ENCODE measurements at regions not wholly inside any gene's neighbourhood (a gene's known extent, or its start where the extent isn't known, plus 50 kb on each side); places are given as distances from the start of the nearest gene placed in this dataset.

GRCh38 chr2:145000376-145000775, 480.5 kb upstream of the ZEB2 start:
- CTCF ChIA-PET = no interaction called here
- no peak overlapping the region for H3K27ac ChIP-seq (ENCODE audit: extremely low read depth, low read depth, low read length)
- POLR2A ChIA-PET = no interaction called here
- H3K4me3 ChIP-seq (ENCODE audit: low read depth, low read length) = no peak overlapping the region
- no peaks in the 10 kb centered on the region for H3K36me3 ChIP-seq (ENCODE audit: control insufficient read depth in 2 of 2, insufficient read depth in 1 of 2, low read length in 2 of 2)
- H3K9me3 ChIP-seq (ENCODE audit: control insufficient read depth, insufficient read depth, low read depth, low read length) = no peaks in the 10 kb centered on the region
- H3K4me1 ChIP-seq (ENCODE audit: control insufficient read depth, insufficient read depth, low read length) = no peaks in the 10 kb centered on the region
- TF ChIP-seq ZNF704 (tag by site-specific recombination; IDR thresholded peaks at IDR 0.05) (no peak), ZNF621 (tag by site-specific recombination; IDR thresholded peaks at IDR 0.05) (no peak), IKZF3 (tag by site-specific recombination; IDR thresholded peaks at IDR 0.05) (no peak), KLF16 (tag by site-specific recombination; IDR thresholded peaks at IDR 0.05) (no peak), ZNF148 (tag by site-specific recombination; IDR thresholded peaks at IDR 0.05; ENCODE audit: borderline replicate concordance) (no peak)

- CTCF ChIA-PET = no interaction called here
- no peak overlapping the region for H3K27ac ChIP-seq (ENCODE audit: extremely low read depth, low read depth, low read length)
- POLR2A ChIA-PET = no interaction called here
- no peaks in the 10 kb centered on the region for H3K4me1 ChIP-seq (ENCODE audit: control insufficient read depth, insufficient read depth, low read length)
- no peaks in the 10 kb centered on the region for H3K9me3 ChIP-seq (ENCODE audit: control insufficient read depth, insufficient read depth, low read depth, low read length)
- no peaks in the 10 kb centered on the region for H3K36me3 ChIP-seq (ENCODE audit: control insufficient read depth in 2 of 2, insufficient read depth in 1 of 2, low read length in 2 of 2)
- no peak overlapping the region for H3K4me3 ChIP-seq (ENCODE audit: low read depth, low read length)
- no peak for TF ChIP-seq ZNF274 (IDR thresholded peaks at IDR 0.05; ENCODE audit: low read length)
- no peak for TF ChIP-seq ZNF274 (tag by site-specific recombination; IDR thresholded peaks at IDR 0.05; ENCODE audit: borderline replicate concordance)
- TF ChIP-seq ZIC2 (tag by site-specific recombination; IDR thresholded peaks at IDR 0.05) = no peak
- no peak for TF ChIP-seq ZBTB20 (tag by site-specific recombination; IDR thresholded peaks at IDR 0.05)
- no peak for TF ChIP-seq ZNF155 (tag by site-specific recombination; IDR thresholded peaks at IDR 0.05)
- TF ChIP-seq ZNF521 (tag by site-specific recombination; IDR thresholded peaks at IDR 0.05) = no peak
- TF ChIP-seq ZNF202 (tag by site-specific recombination; IDR thresholded peaks at IDR 0.05; ENCODE audit: borderline replicate concordance) = no peak
- no peak for TF ChIP-seq ZNF518A (tag by site-specific recombination; conservative IDR thresholded peaks at IDR 0.05; ENCODE audit: low read depth)
- no peak for TF ChIP-seq BCL11A (tag by site-specific recombination; IDR thresholded peaks at IDR 0.05; ENCODE audit: low read depth)
- TF ChIP-seq ZNF514 (tag by site-specific recombination; IDR thresholded peaks at IDR 0.05) = no peak
- no peak for TF ChIP-seq PRDM10 (tag by site-specific recombination; IDR thresholded peaks at IDR 0.05)
- no peak for TF ChIP-seq HIC1 (tag by site-specific recombination; IDR thresholded peaks at IDR 0.05)
- no peak for TF ChIP-seq ZNF785 (tag by site-specific recombination; IDR thresholded peaks at IDR 0.05)
- no peak for TF ChIP-seq INSM2 (tag by site-specific recombination; IDR thresholded peaks at IDR 0.05)
Measured at GRCh38 chr2:144999936-145000335, 480.0 kb upstream of the ZEB2 start.

Data from HEK293 (cell line).